ENCODE measurements at regions not wholly inside any gene's neighbourhood (a gene's known extent, or its start where the extent isn't known, plus 50 kb on each side); places are given as distances from the start of the nearest gene placed in this dataset.

DNA sequence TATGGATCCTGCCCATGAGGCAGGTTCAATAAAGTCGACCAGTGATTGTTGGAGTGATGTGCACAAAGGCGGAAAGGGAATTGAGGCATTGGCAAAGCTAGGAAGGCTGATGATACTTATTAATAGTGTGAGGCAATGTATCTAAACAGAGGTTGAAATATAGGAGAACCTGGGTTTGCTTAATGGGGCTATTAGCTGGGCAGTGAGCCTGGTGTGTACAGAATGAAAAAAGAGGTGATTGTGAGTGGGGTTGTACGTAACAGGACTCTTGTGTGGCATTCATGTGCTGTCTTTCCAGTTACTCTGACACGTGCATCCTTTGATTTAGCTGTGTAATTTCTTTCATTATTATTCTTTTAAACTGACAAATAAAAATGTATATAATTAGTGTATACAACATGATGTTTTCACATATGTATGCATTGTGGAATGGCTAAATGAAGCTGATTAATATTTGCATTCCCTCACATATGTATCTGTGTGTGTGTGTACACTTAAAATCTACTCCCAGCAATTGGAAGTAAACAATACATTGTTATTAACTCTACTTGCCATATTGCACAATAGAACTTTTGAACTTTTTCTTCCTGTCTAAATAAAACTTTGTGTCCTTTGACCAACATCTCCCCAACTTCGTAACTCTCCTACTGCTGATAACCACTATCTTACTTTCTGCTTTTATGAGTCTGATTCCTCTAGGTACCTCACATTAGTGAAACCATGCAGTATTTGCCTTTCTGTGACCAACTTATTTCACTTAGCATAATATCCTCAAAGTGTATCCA lies 220.5 kb upstream of the SLC35B3 start (continued):
- TF ChIP-seq, protein P1, sequence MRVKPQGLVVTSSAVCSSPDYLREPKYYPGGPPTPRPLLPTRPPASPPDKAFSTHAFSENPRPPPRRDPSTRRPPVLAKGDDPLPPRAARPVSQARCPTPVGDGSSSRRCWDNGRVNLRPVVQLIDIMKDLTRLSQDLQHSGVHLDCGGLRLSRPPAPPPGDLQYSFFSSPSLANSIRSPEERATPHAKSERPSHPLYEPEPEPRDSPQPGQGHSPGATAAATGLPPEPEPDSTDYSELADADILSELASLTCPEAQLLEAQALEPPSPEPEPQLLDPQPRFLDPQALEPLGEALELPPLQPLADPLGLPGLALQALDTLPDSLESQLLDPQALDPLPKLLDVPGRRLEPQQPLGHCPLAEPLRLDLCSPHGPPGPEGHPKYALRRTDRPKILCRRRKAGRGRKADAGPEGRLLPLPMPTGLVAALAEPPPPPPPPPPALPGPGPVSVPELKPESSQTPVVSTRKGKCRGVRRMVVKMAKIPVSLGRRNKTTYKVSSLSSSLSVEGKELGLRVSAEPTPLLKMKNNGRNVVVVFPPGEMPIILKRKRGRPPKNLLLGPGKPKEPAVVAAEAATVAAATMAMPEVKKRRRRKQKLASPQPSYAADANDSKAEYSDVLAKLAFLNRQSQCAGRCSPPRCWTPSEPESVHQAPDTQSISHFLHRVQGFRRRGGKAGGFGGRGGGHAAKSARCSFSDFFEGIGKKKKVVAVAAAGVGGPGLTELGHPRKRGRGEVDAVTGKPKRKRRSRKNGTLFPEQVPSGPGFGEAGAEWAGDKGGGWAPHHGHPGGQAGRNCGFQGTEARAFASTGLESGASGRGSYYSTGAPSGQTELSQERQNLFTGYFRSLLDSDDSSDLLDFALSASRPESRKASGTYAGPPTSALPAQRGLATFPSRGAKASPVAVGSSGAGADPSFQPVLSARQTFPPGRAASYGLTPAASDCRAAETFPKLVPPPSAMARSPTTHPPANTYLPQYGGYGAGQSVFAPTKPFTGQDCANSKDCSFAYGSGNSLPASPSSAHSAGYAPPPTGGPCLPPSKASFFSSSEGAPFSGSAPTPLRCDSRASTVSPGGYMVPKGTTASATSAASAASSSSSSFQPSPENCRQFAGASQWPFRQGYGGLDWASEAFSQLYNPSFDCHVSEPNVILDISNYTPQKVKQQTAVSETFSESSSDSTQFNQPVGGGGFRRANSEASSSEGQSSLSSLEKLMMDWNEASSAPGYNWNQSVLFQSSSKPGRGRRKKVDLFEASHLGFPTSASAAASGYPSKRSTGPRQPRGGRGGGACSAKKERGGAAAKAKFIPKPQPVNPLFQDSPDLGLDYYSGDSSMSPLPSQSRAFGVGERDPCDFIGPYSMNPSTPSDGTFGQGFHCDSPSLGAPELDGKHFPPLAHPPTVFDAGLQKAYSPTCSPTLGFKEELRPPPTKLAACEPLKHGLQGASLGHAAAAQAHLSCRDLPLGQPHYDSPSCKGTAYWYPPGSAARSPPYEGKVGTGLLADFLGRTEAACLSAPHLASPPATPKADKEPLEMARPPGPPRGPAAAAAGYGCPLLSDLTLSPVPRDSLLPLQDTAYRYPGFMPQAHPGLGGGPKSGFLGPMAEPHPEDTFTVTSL (CRISPR knock-in tag; IDR thresholded peaks at IDR 0.05; ENCODE audit: borderline replicate concordance): peak; percentile 90; the same call in 1 of the 2 replicates
- TF ChIP-seq NCOA2 (CRISPR knock-in tag; IDR thresholded peaks at IDR 0.05): peak; percentile 61
- TF ChIP-seq ZSCAN21 (CRISPR knock-in tag; IDR thresholded peaks at IDR 0.05; ENCODE audit: borderline replicate concordance): no peak
- peak; percentile 48; the same call in 1 of the 2 replicates for TF ChIP-seq ZNF652 (CRISPR knock-in tag; IDR thresholded peaks at IDR 0.05; ENCODE audit: borderline replicate concordance, low read depth)
- TF ChIP-seq, protein P2, sequence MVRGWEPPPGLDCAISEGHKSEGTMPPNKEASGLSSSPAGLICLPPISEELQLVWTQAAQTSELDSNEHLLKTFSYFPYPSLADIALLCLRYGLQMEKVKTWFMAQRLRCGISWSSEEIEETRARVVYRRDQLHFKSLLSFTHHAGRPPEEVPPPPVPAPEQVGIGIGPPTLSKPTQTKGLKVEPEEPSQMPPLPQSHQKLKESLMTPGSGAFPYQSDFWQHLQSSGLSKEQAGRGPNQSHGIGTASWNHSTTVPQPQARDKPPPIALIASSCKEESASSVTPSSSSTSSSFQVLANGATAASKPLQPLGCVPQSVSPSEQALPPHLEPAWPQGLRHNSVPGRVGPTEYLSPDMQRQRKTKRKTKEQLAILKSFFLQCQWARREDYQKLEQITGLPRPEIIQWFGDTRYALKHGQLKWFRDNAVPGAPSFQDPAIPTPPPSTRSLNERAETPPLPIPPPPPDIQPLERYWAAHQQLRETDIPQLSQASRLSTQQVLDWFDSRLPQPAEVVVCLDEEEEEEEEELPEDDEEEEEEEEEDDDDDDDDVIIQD (CRISPR knock-in tag; IDR thresholded peaks at IDR 0.05; ENCODE audit: low read depth): 0 out of 2 replicates have a peak, but pooled peaks have one; percentile 31
- 0 out of 2 replicates have a peak, but pooled peaks have one; percentile 28 for TF ChIP-seq HDAC2 (CRISPR knock-in tag; IDR thresholded peaks at IDR 0.05)
- TF ChIP-seq ISL2 (CRISPR knock-in tag; IDR thresholded peaks at IDR 0.05): peak; percentile 58; the same call in 1 of the 2 replicates
- TF ChIP-seq FOXO1 (CRISPR knock-in tag; IDR thresholded peaks at IDR 0.05): peak; percentile 50; the same call in 1 of the 2 replicates
- TF ChIP-seq NFIC (IDR thresholded peaks at IDR 0.05; ENCODE audit: low read length): peak; percentile 63; the same call in 1 of the 2 replicates
- TF ChIP-seq, protein P3, sequence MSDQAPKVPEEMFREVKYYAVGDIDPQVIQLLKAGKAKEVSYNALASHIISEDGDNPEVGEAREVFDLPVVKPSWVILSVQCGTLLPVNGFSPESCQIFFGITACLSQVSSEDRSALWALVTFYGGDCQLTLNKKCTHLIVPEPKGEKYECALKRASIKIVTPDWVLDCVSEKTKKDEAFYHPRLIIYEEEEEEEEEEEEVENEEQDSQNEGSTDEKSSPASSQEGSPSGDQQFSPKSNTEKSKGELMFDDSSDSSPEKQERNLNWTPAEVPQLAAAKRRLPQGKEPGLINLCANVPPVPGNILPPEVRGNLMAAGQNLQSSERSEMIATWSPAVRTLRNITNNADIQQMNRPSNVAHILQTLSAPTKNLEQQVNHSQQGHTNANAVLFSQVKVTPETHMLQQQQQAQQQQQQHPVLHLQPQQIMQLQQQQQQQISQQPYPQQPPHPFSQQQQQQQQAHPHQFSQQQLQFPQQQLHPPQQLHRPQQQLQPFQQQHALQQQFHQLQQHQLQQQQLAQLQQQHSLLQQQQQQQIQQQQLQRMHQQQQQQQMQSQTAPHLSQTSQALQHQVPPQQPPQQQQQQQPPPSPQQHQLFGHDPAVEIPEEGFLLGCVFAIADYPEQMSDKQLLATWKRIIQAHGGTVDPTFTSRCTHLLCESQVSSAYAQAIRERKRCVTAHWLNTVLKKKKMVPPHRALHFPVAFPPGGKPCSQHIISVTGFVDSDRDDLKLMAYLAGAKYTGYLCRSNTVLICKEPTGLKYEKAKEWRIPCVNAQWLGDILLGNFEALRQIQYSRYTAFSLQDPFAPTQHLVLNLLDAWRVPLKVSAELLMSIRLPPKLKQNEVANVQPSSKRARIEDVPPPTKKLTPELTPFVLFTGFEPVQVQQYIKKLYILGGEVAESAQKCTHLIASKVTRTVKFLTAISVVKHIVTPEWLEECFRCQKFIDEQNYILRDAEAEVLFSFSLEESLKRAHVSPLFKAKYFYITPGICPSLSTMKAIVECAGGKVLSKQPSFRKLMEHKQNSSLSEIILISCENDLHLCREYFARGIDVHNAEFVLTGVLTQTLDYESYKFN (CRISPR knock-in tag; conservative IDR thresholded peaks at IDR 0.05): peak; percentile 86
- no peak for TF ChIP-seq U2AF1 (optimal IDR thresholded peaks at IDR 0.05; ENCODE audit: low read depth, low read length)
- TF ChIP-seq CEBPG (CRISPR knock-in tag; IDR thresholded peaks at IDR 0.05): peak; percentile 88
- 0 out of 2 replicates have a peak, but pooled peaks have one; percentile 26 for TF ChIP-seq ZNF12 (CRISPR knock-in tag; IDR thresholded peaks at IDR 0.05)
- TF ChIP-seq RXRB (CRISPR knock-in tag; IDR thresholded peaks at IDR 0.05; ENCODE audit: borderline replicate concordance): peak; percentile 63; the same call in 1 of the 2 replicates
- TF ChIP-seq SMC3 (IDR thresholded peaks at IDR 0.05; ENCODE audit: low read length): peak; percentile 5; the same call in 1 of the 2 replicates
- TF ChIP-seq ATF3 (CRISPR knock-in tag; IDR thresholded peaks at IDR 0.05): no peak
- TF ChIP-seq ZKSCAN5 (CRISPR knock-in tag; IDR thresholded peaks at IDR 0.05): 0 out of 2 replicates have a peak, but pooled peaks have one; percentile 41

All from HepG2 (cell line).